Islet precursor cell (in vitro differentiated cells): ENCODE measurements at regions not wholly inside any gene's neighbourhood (a gene's known extent, or its start where the extent isn't known, plus 50 kb on each side); places are given as distances from the start of the nearest gene placed in this dataset.
"Not testable (repeated sequence)": the region's sequence is repeated elsewhere in the genome, so short reads cannot be mapped to it uniquely, and the experiment has no call there.

Experiments
- DNase-seq: peaks from one replicate; pipeline ENCODE4 v3.0.0-alpha.2; 2018

DNA sequence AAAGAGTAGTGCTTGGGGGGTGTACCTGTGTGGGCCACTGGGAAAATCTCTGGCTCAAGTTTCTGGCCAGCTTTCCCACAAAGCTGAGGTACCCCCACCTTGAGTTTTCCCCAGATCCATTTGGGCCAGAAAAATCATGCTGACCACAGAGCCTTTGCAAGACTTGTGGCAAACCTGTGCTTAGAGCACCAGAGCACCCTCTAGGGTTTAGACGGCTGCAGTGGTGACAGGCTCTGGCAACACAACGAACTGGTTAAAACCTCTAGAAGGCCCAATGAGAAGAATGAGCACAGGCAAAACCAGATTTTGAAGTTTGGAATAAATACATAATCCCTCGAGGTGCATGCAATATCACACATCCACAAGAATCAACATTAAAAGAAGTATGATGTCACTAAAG, 290.7 kb upstream of the FOLH1 start:
- DNase-seq, result peak; percentile 50

- no peak for DNase-seq
These were observed 296.8 kb upstream of the FOLH1 start for GRCh38 chr11:49505231-49505630.

- DNase-seq, result peak; percentile 71
These were observed 317.9 kb upstream of the FOLH1 start for GRCh38 chr11:49526240-49526829.

- no peak for DNase-seq
These were observed 324.8 kb upstream of the FOLH1 start for GRCh38 chr11:49533204-49533603.

DNA sequence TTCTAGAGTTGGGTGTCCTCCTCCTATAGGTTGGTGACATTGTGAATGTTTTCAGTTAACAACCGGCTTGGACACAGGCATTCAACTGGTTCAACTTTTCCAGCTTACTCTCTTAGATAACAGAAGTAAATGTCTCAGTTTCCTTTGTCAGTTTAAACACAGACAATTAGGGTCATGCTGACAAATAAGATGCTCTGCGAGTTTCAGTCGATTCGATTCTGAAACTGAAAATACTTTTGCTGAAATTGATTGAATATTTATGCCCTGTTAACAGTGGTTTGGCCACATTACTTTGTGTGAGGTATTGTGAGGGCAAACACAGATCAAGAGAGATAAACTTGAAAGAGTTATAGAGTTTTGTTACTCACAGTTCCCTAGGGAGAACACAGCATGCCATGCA, 330.5 kb upstream of the FOLH1 start:
- DNase-seq, result not testable (repeated sequence)

- not testable (repeated sequence) for DNase-seq
These were observed 350.0 kb upstream of the FOLH1 start for GRCh38 chr11:49558261-49558847.

GRCh38 chr11:49560593-49560992, 352.2 kb upstream of the FOLH1 start:
- DNase-seq, result not testable (repeated sequence)

DNA sequence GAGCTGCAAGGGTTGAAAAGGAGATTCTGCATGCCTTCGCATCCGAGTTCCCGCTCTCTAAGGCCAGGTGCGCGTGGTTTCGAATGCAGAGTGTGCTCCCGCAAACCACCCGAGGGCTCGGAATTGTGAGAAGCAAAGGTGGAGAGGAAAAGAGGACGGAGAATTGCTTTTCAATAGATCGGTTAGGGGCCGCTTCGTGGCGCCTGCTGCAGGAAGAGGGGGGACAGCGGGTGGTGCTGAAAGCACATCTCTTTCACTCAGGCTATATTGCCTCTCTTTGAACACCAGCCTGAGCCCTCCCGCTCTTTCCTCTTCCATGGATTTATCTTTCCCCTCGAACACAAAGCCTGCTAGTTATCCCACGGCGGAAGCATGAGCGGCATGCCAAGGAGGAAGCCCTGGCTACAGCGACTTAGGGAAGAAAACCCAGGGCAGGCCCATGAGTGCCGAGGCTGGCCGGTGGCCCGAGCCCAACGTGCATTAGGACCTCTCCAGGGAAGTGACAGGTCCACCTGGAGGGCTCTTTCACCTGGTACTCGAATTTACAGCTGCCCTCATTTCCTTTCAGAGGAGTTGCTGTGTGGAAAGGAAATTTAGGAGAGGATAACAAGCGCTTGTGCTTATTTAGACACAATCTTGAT, 353.0 kb upstream of the FOLH1 start:
- DNase-seq, result not testable (repeated sequence)

DNA sequence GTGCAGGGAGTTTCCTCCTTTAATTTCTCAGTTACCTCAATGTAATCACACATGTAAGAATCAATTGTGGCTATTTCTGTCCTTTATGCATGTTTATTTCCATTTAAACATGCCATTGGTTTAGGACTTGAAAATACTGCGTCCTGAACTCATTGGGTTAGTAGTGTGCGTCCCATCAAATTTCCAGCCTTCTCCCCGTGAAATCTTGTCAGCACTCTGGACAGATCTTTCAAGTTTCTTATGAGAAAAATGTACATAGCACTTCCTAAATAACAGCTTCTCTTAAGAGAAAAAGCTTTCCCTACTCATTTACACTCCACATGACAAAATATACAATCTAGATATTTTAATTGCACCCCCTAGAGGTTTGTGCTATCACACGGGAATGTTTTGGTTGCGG, 353.9 kb upstream of the FOLH1 start:
- DNase-seq, result not testable (repeated sequence)

GRCh38 chr11:49579492-49579891, 371.1 kb upstream of the FOLH1 start:
- DNase-seq, result not testable (repeated sequence)

- DNase-seq, result not testable (repeated sequence)
These were observed 366.7 kb upstream of the OR4C13 start for GRCh38 chr11:49585495-49585894.

GRCh38 chr11:49608892-49609291, 343.3 kb upstream of the OR4C13 start:
- DNase-seq, result not testable (repeated sequence)

DNA sequence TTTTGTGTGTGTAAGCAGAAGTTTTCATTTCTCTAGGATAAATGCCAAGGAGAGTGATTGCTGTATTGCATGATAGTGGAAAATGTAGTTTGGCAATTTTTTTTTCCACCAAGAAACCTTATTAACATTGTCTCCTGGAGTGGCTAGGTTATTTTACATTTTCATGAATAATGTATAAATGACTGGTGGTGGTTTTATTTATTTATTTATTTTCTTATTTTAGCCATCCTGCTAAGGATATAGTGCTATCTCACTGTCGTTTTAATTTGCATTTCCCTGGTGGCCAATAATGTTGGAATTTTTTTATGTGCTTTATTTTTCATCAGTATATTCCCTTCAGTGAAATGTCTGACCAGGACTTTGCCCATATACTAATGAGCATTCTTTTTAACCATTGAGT, 328.3 kb upstream of the OR4C13 start:
- DNase-seq, result not testable (repeated sequence)

- DNase-seq, result not testable (repeated sequence)
These were observed 281.5 kb upstream of the OR4C13 start for GRCh38 chr11:49670705-49671104.

- DNase-seq, result not testable (repeated sequence)
These were observed 250.1 kb upstream of the OR4C13 start for GRCh38 chr11:49702121-49702520.

DNA sequence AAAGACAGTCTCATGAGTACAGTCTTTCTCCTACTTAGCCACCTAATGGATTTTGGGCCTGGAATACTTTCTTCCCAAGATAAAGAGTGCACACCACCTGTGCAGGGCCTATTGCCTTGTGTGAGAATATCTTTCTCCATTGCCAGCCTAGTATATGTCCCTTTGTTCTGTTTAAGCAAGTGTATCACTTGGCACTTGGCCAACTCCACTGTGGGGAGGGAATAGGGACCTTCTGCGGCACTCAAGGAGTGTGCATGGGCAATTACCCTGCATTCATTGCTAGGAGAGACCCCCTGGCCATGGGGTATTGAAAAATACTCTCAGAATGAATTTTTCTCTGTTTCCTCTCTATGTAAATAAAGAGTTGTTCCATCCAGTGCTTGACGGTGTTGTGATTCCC, 201.7 kb upstream of the OR4C13 start:
- not testable (repeated sequence) for DNase-seq

DNA sequence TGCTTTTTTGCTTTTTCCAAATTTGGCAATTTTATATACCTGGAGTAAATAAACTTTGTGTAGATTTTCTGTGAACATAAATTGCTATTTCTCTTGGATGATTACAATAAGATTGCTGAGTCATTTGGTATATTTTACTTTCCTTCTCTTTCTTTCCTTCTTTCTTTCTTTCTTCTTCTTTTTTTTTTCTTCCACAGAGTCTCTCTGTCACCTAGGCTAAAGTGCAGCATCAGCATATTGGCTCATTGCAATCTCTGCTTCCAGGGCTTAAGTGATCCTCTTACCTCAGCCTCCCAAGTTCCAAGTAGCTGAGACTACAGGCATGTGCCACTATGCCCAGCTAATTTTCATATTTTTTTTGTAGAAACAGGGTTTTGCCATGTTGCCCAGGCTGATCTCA, 201.2 kb upstream of the OR4C13 start:
- not testable (repeated sequence) for DNase-seq

- DNase-seq, result not testable (repeated sequence)
These were observed 171.4 kb upstream of the OR4C13 start for GRCh38 chr11:49780791-49781190.

DNA sequence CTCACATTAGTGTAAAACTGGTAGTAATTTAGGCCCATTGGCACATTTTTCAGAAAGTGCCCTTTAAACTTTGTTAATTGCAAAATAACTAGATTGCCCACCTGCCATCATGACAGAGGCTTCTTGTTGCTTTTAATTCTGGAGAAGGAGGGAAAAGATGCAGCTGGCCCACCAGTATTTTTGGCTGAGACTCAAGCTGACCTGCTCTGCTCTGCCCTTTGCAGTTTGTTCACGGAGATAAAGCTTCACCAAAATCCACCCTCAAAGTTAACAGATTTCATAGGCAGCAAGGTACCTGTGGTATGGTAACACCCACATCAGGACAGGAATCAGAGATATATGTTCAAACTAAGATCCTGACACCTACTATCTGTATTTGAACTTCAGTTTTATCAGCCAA, 170.2 kb upstream of the OR4C13 start:
- not testable (repeated sequence) for DNase-seq

- DNase-seq, result not testable (repeated sequence)
These were observed 168.3 kb upstream of the OR4C13 start for GRCh38 chr11:49783841-49784240.

GRCh38 chr11:49789787-49790186, 162.4 kb upstream of the OR4C13 start:
- DNase-seq, result not testable (repeated sequence)

GRCh38 chr11:49798206-49798837, 153.9 kb upstream of the OR4C13 start:
- DNase-seq, result not testable (repeated sequence)

- not testable (repeated sequence) for DNase-seq
These were observed 134.3 kb upstream of the OR4C13 start for GRCh38 chr11:49817705-49818430.
